Common myeloid progenitor, CD34-positive (primary cell): ENCODE measurements at regions not wholly inside any gene's neighbourhood (a gene's known extent, or its start where the extent isn't known, plus 50 kb on each side); places are given as distances from the start of the nearest gene placed in this dataset.

ENCODE experiments used
- CTCF ChIA-PET: fragments of 350-600 bp; sonication (Branson Sonifier 250); formaldehyde crosslinking; loops from one replicate; lab custom pipeline; 2021; ENCODE audit warnings: antibody characterized with exemption; lab: Charles Lee
- POLR2A ChIA-PET: fragments of 350-600 bp; sonication (Branson Sonifier 250); formaldehyde crosslinking; loops from one replicate; lab custom pipeline; 2021; ENCODE audit warnings: antibody characterized with exemption; lab: Charles Lee
- DNase-seq, 3 donors: peaks; one replicate each; pipeline versions ENCODE4 v3.0.0 to v3.0.0-alpha.2; 2013
- H3K27ac ChIP-seq, 2 experiments: 1 replicate in 1 of 2; 2 replicates in 1 of 2; pipeline ENCODE4 v1.7.0; 2013; ENCODE audit warnings: inconsistent platforms in 2 of 2, low read length in 2 of 2, mild to moderate bottlenecking in 2 of 2, low read depth in 1 of 2, moderate library complexity in 1 of 2; ENCODE audit not compliant: severe bottlenecking in 2 of 2, insufficient read depth in 1 of 2, poor library complexity in 1 of 2
- H3K27me3 ChIP-seq, 5 experiments: replicated peaks in 2 of 5; 1 replicate in 3 of 5; 2 replicates in 2 of 5; pipeline versions ENCODE4 v1.6.1 to v1.7.0; 2013; ENCODE audit warnings: low read length in 4 of 5, mild to moderate bottlenecking in 2 of 5, moderate library complexity in 2 of 5, inconsistent platforms in 1 of 5; ENCODE audit not compliant: insufficient read depth in 5 of 5, control insufficient read depth in 4 of 5
- H3K36me3 ChIP-seq, 4 experiments: 1 replicate in 2 of 4; 2 replicates in 2 of 4; pipeline versions ENCODE4 v1.6.1 to v1.7.0; 2013; ENCODE audit warnings: low read length in 3 of 4, control low read depth in 1 of 4, mild to moderate bottlenecking in 1 of 4; ENCODE audit not compliant: control insufficient read depth in 4 of 4, insufficient read depth in 4 of 4
- H3K4me1 ChIP-seq, 4 experiments: 1 replicate in 3 of 4; 2 replicates in 1 of 4; pipeline versions ENCODE4 v1.6.1 to v1.7.1; 2013; ENCODE audit warnings: low read length in 3 of 4, mild to moderate bottlenecking in 3 of 4, control low read depth in 1 of 4, inconsistent platforms in 1 of 4, moderate library complexity in 1 of 4; ENCODE audit not compliant: control insufficient read depth in 4 of 4, insufficient read depth in 4 of 4; ENCODE audit errors: control extremely low read depth in 1 of 4
- H3K4me3 ChIP-seq, 7 experiments: 1 replicate in 4 of 7; 2 replicates in 3 of 7; pipeline versions ENCODE4 v1.5.1 to v1.7.0; 2013; ENCODE audit warnings: mild to moderate bottlenecking in 7 of 7, low read length in 6 of 7, moderate library complexity in 6 of 7, inconsistent platforms in 2 of 7, low read depth in 2 of 7, control low read depth in 1 of 7; ENCODE audit not compliant: insufficient read depth in 4 of 7, control insufficient read depth in 1 of 7; ENCODE audit errors: extremely low read depth in 1 of 7
- H3K9me3 ChIP-seq, 5 experiments: 1 replicate in 4 of 5; 2 replicates in 1 of 5; pipeline versions ENCODE4 v1.6.1 to v1.7.1; 2013; ENCODE audit warnings: low read length in 4 of 5, mild to moderate bottlenecking in 2 of 5, inconsistent platforms in 1 of 5, low read depth in 1 of 5, moderate library complexity in 1 of 5; ENCODE audit not compliant: control insufficient read depth in 4 of 5, insufficient read depth in 2 of 5; ENCODE audit errors: control extremely low read depth in 1 of 5
- WGBS: methylation state at CpG from one replicate; pipeline ENCODE4 v1.1.5; 2013; ENCODE audit not compliant: insufficient coverage; 5-methylcytosine and 5-hydroxymethylcytosine counted together

DNA sequence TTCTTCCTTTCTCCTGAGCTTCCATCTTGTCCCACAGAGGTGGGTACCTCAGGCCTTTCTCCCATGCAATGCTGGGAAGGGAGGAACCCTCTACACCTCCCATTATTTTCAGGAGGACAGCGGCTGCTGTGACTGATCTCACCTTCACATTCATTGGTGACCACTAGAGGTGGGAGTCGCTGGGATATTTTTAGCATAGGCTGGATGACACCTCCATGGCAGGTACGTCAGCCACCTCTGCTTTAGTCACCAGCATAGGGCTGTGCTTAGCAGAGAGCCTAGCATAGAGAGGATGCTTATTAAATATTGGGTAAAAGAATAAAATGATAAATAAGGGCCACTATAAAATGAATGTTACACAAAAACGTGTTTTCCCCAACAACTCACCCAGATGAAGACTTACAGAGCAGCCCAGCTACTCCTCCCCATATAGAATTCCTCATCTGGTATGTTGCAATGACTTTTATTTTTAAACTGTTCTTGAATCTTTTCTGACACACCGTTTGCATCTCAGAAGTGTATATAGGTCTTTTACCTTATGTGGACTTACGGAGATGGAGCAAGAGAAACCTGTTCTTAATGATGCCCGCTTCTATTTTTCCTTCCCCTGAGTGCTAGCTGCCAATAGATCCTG is 60.9 kb upstream of the SORBS2 start:
- DNase-seq = no peak
- Histone ChIP-seq H3K36me3 (no peaks in the 10 kb centered on the region), H3K4me3 (no peak overlapping the region), H3K27ac (no peak overlapping the region), H3K4me1 (no peaks in the 10 kb centered on the region), H3K27me3 (peaks cover 0 to 2% (median 0%) of the 10 kb centered on the region in 5 experiments), H3K9me3 (no peaks in the 10 kb centered on the region)
- WGBS = 97% methylated on average over 5 of the region's 7 CpGs
- ChIA-PET CTCF (no interaction called here), POLR2A (no interaction called here)

DNA sequence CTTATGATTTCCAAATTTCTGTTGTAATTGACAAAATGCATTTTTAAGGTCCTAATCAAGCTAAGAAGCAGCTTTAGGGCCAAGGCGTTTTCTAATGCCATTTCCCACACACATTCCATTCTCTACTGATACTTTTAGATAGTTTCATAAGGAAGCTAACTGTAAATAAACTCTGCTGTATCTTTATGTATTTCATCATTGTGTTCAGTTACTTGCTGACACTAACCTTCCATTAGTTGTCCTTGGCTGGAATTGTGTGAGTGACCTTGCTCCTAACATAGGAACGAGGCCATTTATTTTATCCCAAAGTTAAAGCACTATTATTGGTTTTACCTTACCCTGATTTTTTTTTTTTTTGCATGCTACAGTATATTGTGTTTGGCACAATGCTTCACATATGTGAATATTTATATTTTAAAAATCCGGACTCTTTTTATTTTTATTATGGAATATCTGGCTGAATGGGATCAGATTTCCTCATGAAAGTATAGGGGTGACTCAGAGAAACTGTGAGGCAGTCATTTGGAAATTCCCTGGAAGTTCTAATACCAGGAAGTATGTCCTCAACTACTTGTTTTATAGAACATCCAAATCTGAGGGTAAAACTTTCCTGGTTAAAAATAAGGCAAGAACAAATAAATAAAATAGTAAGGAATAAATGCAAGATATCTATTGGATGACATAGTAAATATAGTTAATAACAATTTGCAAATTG is 62.7 kb upstream of the SORBS2 start:
- ChIA-PET CTCF (no interaction called here), POLR2A (no interaction called here)
- Histone ChIP-seq H3K36me3 (no peaks in the 10 kb centered on the region), H3K4me1 (no peaks in the 10 kb centered on the region), H3K27me3 (peaks cover 0 to 2% (median 0%) of the 10 kb centered on the region in 5 experiments), H3K9me3 (peaks cover 0 to 3% (median 0%) of the 10 kb centered on the region in 5 experiments), H3K4me3 (no peak overlapping the region), H3K27ac (no peak overlapping the region)
- WGBS = no CpG with 5 or more reads among the region's 3 CpGs
- no peak for DNase-seq

DNA sequence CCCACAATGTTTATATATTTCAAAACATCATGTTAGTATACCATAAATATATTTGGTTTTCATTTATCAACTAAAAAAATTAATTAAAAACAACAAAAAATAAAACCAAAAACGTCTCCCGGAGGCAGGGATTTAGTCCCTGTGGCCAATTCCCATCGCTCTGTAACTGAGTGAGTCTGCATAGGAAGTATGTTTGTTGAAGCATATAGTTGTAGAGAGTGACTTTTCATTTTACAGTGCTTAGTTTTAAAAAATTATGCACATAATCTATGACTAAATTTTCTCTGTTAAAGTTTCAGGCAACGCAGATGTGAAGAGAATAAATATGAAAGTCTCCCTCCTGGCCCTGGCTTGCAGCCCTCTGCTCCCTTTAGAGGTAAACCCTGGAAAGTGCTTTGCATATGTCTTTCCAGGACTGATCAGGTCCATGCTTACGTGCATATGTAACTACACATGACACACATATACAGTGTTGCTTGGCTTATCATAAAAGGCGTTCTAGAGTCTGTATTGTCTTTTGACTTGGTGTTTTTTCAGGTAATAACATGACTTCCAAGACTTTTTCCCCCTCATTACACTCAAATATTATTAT is 63.4 kb upstream of the SORBS2 start:
- Histone ChIP-seq H3K27me3 (peaks cover 0 to 2% (median 0%) of the 10 kb centered on the region in 5 experiments), H3K9me3 (peaks cover 0 to 3% (median 0%) of the 10 kb centered on the region in 5 experiments), H3K4me1 (no peaks in the 10 kb centered on the region), H3K36me3 (no peaks in the 10 kb centered on the region), H3K27ac (no peak overlapping the region), H3K4me3 (no peak overlapping the region)
- no peak for DNase-seq
- ChIA-PET POLR2A (no interaction called here), CTCF (no interaction called here)
- no CpG with 5 or more reads among the region's 6 CpGs for WGBS

DNA sequence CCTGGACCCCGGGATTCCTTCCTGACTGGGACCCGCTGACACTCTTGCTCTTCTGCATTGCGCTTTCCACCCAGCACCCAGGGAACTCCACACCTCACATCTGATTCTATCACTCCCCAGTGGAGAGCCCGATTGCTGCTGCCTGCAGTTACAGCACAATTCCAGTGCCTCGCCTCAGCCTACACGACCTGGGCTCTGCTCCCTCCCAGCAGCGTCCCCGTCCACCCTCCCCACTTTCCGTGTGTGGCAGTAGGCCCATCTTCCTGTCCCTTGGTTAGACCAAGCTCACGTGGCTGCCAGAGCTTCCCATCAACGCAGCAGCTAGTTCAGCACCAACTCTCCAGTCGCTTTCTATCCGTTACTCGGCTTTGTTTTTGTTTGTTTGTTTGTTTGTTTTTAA is 66.6 kb upstream of the SORBS2 start:
- Histone ChIP-seq H3K27ac (no peak overlapping the region), H3K9me3 (peaks cover 0 to 3% (median 0%) of the 10 kb centered on the region in 5 experiments), H3K4me3 (no peak overlapping the region), H3K27me3 (no peaks in the 10 kb centered on the region), H3K36me3 (no peaks in the 10 kb centered on the region), H3K4me1 (no peaks in the 10 kb centered on the region)
- WGBS = 94% methylated on average over 11 of the region's 14 CpGs
- CTCF ChIA-PET = interaction anchor here (1.1 kb wide), 1 partner anchor 10 kb away, joined by 3 read pairs; no protein-coding TSS in a partner anchor
- no peak for DNase-seq
- POLR2A ChIA-PET = no interaction called here

DNA sequence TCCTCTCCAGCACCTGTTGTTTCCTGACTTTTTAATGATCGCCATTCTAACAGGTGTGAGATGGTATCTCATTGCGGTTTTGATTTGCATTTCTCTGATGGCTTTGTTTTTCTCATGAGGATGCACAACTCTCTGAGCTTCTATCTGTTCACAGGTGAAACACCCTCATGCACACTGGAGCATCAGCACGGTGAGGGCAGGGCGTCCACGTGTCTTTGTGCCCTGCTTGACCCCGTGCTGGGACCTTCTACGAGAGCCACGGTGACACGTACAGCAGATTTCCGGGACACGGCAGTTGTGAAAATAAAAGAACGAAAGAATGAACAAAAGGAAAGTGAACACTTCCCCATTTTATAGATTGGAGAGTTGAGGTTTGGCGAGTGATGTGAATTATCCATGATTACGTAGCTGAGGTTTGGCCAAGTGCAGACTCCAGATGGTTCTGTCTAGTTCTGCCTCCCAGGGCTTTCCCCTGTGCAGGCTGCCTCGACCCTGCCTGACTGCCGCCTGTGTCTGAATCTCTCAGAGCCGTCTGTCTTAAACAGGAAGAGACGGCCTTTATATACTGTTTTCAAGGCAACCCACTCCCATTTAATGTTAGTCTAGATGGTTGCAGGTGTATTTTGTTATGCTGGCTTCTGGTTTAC is 67.8 kb upstream of the SORBS2 start:
- Histone ChIP-seq H3K36me3 (no peaks in the 10 kb centered on the region), H3K9me3 (peaks cover 0 to 3% (median 0%) of the 10 kb centered on the region in 5 experiments), H3K4me3 (no peak overlapping the region), H3K4me1 (no peaks in the 10 kb centered on the region), H3K27ac (no peak overlapping the region), H3K27me3 (no peaks in the 10 kb centered on the region)
- ChIA-PET CTCF (no interaction called here), POLR2A (no interaction called here)
- 97% methylated on average over 11 of the region's 18 CpGs for WGBS
- no peak for DNase-seq

DNA sequence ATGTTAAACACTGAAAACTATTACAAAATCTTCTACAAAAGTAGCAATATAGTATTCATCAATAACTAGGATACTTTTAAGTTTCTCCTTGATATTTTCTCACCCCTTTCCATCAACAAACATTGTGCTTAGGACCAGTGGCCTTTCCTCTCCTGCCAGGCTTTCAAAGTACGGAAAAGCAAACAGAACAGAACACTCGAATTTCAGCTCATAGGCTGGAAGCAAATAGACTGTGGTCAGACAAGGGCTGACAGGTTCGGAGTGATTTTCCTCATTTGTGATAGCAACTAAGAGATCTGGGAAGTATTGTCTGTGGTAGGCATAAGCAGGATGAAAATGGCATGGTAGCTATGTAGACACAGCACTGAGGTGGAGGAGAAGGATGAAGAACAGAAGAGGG is 68.6 kb upstream of the SORBS2 start:
- no peak for DNase-seq
- WGBS = 100% methylated on average over 1 of the region's 3 CpGs
- POLR2A ChIA-PET = no interaction called here
- CTCF ChIA-PET = no interaction called here
- Histone ChIP-seq H3K27me3 (no peaks in the 10 kb centered on the region), H3K4me3 (no peak overlapping the region), H3K9me3 (peaks cover 0 to 3% (median 0%) of the 10 kb centered on the region in 5 experiments), H3K27ac (no peak overlapping the region), H3K36me3 (no peaks in the 10 kb centered on the region), H3K4me1 (no peaks in the 10 kb centered on the region)
